Activated CD4-positive, alpha-beta T cell treated with anti-CD3 and anti-CD28 coated beads, Interleukin-2, Interleukin-4, amounts not matched to agents 100 ng/mL and 50 ng/mL, durations not matched to agents 16 hours and 8 hours (primary cell): ENCODE measurements at regions not wholly inside any gene's neighbourhood (a gene's known extent, or its start where the extent isn't known, plus 50 kb on each side); places are given as distances from the start of the nearest gene placed in this dataset.
"Not testable (repeated sequence)": the region's sequence is repeated elsewhere in the genome, so short reads cannot be mapped to it uniquely, and the experiment has no call there.

Experiments used
- DNase-seq: peaks from one replicate; pipeline ENCODE4 v3.0.0-alpha.2; 2020; ENCODE audit warnings: low spot score

GRCh38 chr10:65285726-65286125, 1640.1 kb upstream of the LRRTM3 start:
- DNase-seq, result not testable (repeated sequence)

DNA sequence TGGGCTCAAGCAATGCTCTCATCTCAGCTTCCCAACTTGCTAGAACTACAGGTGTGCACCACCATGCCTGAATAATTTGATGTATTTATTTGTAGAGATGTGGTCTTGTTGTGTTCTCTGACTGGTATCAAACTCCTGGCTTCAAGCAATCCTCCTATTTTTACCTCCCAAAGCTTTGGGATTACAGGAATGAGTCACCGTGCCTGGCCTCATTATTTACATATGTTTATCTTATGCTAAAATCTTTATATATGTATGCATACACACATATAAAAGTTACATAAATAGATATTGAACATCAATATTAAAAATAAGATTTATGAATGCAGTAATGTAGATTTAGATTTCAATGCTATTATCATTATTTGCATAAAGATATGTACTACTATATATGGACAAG, 1634.5 kb upstream of the LRRTM3 start:
- no peak for DNase-seq

DNA sequence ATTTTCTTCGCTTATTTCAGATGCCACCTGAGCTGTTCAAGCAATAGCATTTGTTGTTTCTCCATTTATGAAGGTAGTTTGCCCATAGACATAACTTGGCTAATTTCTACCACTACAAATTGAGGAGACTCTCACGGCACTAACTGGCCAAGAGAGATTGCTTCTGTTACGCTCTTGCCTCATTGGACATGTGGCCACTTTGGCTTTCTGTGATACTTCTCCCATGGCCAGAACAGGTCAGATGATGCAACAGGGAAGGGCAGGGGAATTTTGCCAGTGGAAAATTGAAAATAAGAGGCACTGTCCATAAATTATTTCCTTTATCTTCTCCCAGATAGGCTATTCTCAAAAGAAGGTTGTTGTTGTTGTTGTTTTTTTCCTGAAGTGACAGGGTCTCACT, 1633.3 kb upstream of the LRRTM3 start:
- DNase-seq, result no peak

DNA sequence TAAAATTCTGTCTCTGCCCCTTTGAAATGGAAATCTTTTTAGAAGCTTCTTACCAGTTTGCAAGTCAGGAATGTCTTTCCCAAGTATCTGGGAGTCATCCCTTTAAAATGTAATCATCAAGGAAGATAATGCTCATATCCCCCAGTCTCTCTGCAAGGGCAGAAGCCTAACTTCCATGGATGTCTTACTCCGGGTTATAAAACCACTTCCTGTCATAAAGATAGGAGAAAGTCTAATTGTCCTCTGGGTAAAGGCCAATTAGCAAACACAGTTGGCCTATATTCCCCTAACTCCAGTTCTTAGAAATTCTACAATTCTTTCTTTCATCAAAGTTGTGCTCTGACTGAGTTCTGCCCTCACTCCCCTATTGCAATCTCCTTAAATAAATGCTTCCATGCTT, 1631.5 kb upstream of the LRRTM3 start:
- no peak for DNase-seq

- no peak for DNase-seq
These were observed 1624.7 kb upstream of the LRRTM3 start for GRCh38 chr10:65301181-65301580.

- DNase-seq, result no peak
These were observed 1619.6 kb upstream of the LRRTM3 start for GRCh38 chr10:65306201-65306600.

DNA sequence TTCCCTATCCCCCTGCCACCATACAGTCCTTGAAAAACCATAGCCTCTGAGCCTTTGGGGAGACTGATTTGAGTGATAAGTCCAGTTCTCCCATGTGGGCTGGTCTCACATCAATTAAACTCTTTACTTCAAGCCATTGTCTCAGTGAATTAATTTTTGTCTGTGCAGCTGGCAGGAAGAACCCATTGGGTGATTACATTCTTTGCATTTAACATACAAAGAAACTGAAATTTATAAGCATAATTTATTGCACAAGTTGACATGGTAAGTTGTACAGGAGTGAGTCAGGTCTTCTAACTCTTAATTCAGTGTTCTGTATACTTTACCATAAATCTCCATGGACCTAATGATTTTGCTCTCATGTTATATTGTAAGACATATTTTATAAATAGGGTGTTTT, 1613.0 kb upstream of the LRRTM3 start:
- DNase-seq, result no peak

DNA sequence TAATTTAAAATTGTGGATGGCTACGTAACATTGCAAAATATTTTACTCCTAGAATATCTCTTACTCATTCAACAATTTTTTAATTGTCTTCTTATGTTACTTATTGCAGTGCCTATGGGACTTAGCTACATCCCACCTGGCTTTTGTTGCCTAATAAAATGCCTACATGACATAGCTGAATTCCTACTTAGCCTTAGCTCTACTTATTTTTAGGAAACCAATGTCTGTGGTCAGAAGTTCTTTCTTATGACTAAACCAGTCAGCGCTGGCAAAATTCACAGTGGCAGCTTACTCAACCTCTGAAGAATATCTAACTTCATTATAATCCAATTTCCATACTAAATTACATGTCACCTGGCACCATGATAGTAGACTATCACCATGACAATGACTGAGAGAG, 1612.4 kb upstream of the LRRTM3 start:
- no peak for DNase-seq

- DNase-seq, result no peak
These were observed 1611.6 kb upstream of the LRRTM3 start for GRCh38 chr10:65314253-65314652.

- DNase-seq, result no peak
These were observed 1606.3 kb upstream of the LRRTM3 start for GRCh38 chr10:65319493-65319892.

GRCh38 chr10:65320236-65321026, 1605.4 kb upstream of the LRRTM3 start:
- no peak for DNase-seq

- DNase-seq, result no peak
These were observed 1602.0 kb upstream of the LRRTM3 start for GRCh38 chr10:65323802-65324201.

DNA sequence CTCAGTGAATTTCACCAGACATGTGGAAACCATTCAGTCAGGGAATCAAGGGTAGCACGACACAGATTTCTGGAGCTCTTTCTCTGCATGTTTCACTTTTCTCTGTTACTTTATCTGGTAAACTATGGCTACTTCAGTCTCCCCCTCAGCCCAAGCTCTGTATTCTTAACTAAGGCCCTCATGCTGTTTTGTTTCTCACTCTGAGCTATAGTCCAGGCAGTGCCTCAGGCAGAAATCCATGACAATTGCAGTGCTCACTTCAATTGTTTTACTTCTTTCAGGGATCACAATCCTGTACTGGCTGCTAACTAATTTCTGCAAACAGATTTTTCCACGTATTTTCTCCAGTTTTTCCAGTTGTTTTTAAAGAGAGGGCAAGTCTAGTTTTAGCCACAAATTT, 1599.9 kb upstream of the LRRTM3 start:
- no peak for DNase-seq

GRCh38 chr10:65328486-65328885, 1597.3 kb upstream of the LRRTM3 start:
- DNase-seq, result no peak

DNA sequence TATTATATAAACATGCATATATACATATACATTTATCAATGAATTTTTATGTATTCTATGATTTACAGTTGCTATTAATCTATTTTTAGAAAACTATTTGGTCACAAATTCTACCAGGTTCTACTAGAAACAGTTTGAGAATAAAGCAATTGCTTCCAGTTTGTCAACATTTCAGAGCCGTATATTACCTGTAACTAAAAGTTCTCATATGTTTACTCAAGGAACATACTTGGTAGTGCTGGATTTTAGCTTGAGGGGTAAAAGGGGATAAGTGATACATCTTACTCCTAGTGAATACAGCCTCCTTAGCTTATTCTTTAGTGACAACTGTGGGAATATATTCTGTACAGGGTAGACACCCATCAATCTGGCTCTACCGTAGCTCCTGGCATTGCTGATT, 1590.5 kb upstream of the LRRTM3 start:
- DNase-seq, result no peak

DNA sequence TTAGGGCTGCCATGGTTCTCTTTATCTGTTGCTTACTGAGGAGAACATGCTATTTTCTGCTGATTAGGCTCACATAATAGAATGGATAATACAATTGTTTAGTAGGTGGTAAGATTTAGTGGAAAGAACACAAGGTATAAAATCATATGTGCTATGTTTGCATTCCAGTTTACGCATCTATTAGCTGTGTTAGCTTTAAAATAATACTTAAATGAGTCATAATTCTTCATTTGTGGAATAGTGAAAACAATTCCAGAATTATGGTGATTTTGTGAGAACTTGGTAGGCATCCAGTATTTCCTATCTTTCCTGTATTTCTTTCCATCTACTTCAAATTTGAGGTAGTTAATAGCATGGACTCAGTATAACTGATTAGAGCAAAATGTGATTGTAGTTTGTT, 1585.5 kb upstream of the LRRTM3 start:
- no peak for DNase-seq

DNA sequence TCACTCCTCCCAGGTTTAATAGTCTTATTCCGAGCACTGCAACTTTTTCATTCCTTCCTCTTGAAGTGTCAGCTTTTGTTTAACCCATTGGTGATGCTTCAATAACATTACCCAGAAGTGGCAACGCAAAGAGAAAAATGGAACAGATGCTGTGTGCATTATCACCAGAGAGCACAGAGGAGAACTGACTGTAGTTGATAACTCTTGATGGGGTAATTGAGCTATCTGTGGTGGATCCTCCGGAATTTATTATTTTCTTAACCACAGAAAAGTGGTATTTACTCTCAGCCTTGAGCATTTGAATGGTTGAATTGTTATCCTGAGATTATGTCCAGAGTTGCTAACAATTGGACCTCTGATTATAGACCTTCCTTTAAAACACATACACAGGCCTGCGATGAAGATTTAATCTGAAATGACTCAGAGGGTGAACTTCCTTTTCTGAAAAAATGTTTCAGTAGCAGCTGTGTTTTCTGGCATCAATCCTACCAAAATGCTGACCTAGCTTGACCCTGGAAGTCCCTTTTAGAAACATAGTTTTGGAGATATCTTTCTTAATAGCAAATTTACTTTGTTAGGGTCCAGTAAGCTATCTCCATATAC, 1584.4 kb upstream of the LRRTM3 start:
- no peak for DNase-seq

GRCh38 chr10:65342245-65342644, 1583.6 kb upstream of the LRRTM3 start:
- DNase-seq, result no peak

DNA sequence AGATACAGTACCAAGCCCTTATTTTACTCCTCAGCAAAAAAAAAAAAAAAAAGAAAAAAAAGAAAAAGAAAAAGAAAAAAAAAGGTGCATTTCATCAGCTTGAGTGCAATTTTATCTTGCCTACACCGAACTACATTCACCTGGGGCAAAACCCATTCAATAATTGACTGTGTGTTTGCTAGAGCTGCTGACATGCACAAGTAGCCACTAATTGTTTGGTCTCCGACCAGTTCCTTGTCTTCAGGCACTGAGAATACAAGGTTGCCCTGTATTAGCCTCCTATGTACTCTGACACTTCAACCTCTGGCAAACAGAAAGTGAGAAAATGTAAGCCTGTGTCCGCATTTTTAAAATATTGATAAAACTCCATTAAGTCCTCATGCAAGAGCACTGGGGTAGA, 1579.4 kb upstream of the LRRTM3 start:
- no peak for DNase-seq

GRCh38 chr10:65348637-65349036, 1577.2 kb upstream of the LRRTM3 start:
- DNase-seq, result no peak

- DNase-seq, result no peak
These were observed 1575.2 kb upstream of the LRRTM3 start for GRCh38 chr10:65350611-65351010.

GRCh38 chr10:65355141-65355680, 1570.6 kb upstream of the LRRTM3 start:
- DNase-seq, result no peak

DNA sequence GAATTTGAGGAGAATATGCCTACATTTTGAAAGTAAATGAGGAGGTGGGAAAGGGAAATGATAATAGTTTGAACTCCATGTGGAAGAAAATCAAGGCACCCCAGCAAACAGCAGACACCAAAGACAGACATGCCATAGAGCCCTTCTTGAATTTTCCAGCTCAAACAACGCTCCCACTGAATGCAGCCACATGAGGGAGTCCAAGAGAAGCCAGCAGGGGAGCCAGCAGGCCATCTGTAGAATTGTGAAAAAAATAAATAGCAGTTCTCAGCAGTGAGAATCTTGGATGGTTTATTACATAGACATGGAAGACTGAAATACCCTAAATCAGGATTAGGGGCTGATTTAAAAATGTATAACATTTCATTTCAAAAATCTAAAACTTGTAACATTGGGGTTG, 1567.3 kb upstream of the LRRTM3 start:
- no peak for DNase-seq

GRCh38 chr10:65360497-65360896, 1565.3 kb upstream of the LRRTM3 start:
- DNase-seq, result no peak
